Fibroblast of the aortic adventitia (primary cell): ENCODE measurements at regions not wholly inside any gene's neighbourhood (a gene's known extent, or its start where the extent isn't known, plus 50 kb on each side); places are given as distances from the start of the nearest gene placed in this dataset.

ENCODE experiments used
- DNase-seq: peaks from one replicate; pipeline ENCODE4 v3.0.0-alpha.2; 2010; ENCODE audit warnings: low read depth
- H3K4me3 ChIP-seq: 2 replicates; pipeline ENCODE4 v1.5.1; 2011; ENCODE audit warnings: low read depth, mild to moderate bottlenecking, control low read depth, low read length, moderate library complexity
- TF ChIP-seq, protein P1 (sequence below): IDR thresholded peaks from 2 replicates; pipeline ENCODE4 v1.5.1; 2011; ENCODE audit warnings: mild to moderate bottlenecking, low read length, control low read depth, inconsistent platforms; ENCODE audit not compliant: insufficient read depth

DNA sequence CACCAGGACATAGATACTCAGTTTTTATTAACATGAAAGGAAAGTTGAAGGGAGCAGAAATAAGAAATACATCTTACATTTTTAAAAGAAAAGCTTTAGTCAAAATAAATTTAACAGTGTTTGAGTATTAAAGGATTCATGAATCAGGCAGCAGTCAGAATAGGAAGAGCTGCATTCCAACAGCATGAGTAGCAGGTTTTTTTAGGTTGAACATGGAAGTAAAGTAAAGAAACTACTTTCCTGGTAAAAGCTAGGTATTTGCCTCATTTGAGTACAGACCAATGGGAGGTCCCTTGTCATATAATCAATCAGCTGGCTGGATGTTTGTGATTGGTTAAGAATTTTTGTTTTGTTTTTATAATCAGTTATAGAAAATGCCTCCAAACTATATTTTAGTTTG, 645.9 kb upstream of the INTU start:
- TF ChIP-seq, protein P1, sequence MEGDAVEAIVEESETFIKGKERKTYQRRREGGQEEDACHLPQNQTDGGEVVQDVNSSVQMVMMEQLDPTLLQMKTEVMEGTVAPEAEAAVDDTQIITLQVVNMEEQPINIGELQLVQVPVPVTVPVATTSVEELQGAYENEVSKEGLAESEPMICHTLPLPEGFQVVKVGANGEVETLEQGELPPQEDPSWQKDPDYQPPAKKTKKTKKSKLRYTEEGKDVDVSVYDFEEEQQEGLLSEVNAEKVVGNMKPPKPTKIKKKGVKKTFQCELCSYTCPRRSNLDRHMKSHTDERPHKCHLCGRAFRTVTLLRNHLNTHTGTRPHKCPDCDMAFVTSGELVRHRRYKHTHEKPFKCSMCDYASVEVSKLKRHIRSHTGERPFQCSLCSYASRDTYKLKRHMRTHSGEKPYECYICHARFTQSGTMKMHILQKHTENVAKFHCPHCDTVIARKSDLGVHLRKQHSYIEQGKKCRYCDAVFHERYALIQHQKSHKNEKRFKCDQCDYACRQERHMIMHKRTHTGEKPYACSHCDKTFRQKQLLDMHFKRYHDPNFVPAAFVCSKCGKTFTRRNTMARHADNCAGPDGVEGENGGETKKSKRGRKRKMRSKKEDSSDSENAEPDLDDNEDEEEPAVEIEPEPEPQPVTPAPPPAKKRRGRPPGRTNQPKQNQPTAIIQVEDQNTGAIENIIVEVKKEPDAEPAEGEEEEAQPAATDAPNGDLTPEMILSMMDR = no peak
- DNase-seq = peak; percentile 48
- no peak overlapping the region for H3K4me3 ChIP-seq

DNA sequence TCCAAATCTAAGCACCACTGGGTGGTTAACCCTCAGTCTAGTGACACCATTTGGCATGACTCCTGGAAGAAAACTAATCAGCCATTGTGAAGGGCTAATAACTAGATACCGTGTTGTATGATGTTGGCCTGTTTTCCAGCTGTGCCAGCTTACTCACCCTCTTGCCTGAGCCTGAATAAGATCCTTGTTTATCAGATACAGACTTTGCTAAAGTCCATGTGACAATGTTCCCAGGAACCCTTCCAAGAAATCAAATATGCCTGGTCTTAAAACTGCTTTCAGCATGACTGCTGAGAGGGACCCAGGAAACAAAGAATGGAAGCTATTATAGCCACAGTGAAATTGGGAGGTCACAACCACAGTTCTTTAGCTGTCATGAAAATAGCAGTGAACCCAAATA, 640.8 kb upstream of the INTU start:
- no peak overlapping the region for H3K4me3 ChIP-seq
- DNase-seq = peak; percentile 43
- TF ChIP-seq, protein P1 = no peak

DNA sequence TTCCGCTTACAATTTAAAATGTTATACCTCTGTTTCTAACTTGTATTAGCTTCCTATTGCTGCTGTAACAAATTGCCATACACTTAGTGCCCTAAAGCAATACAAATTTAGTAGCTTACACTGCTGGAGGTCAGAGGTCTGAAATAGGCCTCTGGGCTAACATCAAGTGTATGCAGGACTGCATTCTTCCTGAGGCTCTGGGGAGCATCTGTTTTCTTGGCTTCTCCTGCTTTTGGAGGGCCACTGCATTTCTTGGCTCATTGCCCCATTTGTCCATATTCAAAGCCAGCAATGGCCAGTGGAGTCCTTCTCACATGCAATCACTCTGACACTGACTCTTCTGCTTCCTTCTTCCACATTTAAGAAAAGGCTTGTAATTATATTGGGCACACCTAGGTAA, 639.8 kb upstream of the INTU start:
- TF ChIP-seq, protein P1 = no peak
- H3K4me3 ChIP-seq = no peak overlapping the region
- no peak for DNase-seq

DNA sequence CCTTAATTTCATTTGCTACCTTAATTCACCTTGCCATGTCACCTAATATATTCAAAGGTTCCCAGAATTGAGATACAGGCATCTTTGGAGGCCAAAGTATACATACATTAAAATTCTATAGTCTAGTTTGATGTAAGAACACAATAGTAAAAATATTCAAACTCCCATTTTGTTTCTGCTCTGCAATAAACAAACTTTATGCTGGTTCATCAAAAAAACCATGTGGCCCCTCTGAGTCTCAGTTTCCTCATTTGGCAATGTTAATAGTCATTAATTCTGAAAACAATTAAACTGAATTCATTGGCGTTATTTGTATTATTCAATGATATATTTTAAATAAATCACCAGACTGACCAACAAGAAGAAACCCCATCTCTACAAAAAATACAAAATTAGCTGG, 639.4 kb upstream of the INTU start:
- no peak for DNase-seq
- TF ChIP-seq, protein P1 = no peak
- H3K4me3 ChIP-seq = no peak overlapping the region

DNA sequence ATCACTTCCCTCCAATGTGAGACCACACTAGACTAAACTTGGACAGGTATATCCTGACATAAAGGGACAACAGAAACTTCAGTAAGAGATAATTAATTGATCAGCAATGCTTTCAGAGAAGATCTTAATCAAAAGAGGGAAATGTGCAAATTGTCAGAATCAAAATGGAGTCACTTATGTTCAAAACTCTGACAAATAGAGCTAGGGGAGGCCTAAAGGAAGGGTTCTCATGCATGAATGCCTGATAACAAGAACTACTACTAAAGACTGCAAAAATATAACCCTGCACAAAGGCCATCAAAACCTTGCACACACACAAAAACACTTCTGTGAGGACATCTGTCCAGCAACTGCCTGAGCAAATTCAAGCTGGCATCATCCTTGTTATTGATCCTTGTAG, 637.5 kb upstream of the INTU start:
- H3K4me3 ChIP-seq = no peak overlapping the region
- no peak for DNase-seq
- TF ChIP-seq, protein P1 = no peak

DNA sequence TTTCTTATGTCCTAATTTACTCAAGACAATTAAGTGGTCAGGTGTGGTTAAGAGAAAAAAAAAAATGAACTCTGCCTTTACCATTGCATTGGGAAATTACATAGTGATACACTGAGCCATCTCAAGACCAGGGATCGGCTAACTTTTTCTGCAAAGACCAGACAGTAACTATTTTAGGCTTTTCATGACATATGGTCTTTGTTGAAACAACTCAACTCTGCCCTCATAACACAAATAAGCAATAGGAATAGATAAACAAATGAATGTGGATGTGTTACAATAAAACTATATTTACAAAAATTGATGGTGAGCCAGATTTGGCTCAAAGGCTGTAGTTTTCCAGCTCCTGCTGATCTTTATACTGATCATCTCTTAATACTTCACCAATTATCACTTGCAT, 632.6 kb upstream of the INTU start:
- TF ChIP-seq, protein P1 = no peak
- no peak overlapping the region for H3K4me3 ChIP-seq
- DNase-seq = no peak

DNA sequence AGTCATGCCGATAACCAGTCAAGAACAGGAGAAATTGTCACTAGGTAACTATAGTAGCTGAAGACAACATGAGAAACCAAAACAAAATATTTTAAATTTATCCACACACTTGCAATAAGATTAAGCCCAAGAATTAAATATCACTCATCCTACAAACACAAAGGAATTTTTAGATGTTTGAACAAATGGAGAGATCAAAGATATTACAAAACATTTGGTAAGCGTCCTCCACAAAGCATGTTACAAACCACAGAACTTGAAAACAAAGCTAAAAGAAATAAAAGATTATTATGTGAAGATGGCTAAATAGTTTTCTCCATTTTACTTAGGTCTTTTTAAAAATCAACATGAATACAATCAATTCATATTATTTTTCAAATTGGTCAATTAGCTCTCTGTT, 631.9 kb upstream of the INTU start:
- H3K4me3 ChIP-seq = no peak overlapping the region
- TF ChIP-seq, protein P1 = no peak
- no peak for DNase-seq
